Body of pancreas (tissue), 4 donors: ENCODE measurements at regions not wholly inside any gene's neighbourhood (a gene's known extent, or its start where the extent isn't known, plus 50 kb on each side); places are given as distances from the start of the nearest gene placed in this dataset.

Experiments
- ATAC-seq: fragments of 150-250 bp; one replicate; pipeline ENCODE4 v1.9.1; 2016
- DNase-seq, 4 donors: peaks; one replicate each; pipeline ENCODE4 v3.0.0-alpha.2; 2019
- H3K27ac ChIP-seq, 4 donors: fragments of 200-600 bp; sonication (generic); 1 replicate in 3 of 4; 2 replicates in 1 of 4; pipeline versions ENCODE4 v1.5.1 to v1.6.1; 2016 to 2019; ENCODE audit warnings: mild to moderate bottlenecking in 1 of 4, mixed read lengths in 1 of 4, moderate library complexity in 1 of 4
- H3K27me3 ChIP-seq, 2 donors: fragments of 200-600 bp; sonication (generic); one replicate each; pipeline ENCODE4 v1.6.0; 2016; ENCODE audit warnings: mild to moderate bottlenecking in 1 of 2
- H3K36me3 ChIP-seq, 2 donors: fragments of 200-600 bp; sonication (generic); replicated peaks in 1 of 2; 2 replicates each; pipeline ENCODE4 v1.5.1; 2016; ENCODE audit warnings: low read depth in 2 of 2; ENCODE audit not compliant: insufficient read depth in 1 of 2
- H3K4me1 ChIP-seq: fragments of 200-600 bp; sonication (generic); one replicate; pipeline ENCODE4 v1.6.0; 2016
- H3K4me3 ChIP-seq, 2 donors: fragments of 200-600 bp; sonication (generic); 1 replicate in 1 of 2; 2 replicates in 1 of 2; pipeline ENCODE4 v1.5.1; 2016 to 2019
- H3K9me3 ChIP-seq, 3 donors: fragments of 200-600 bp; sonication (generic); 1 replicate in 2 of 3; 2 replicates in 1 of 3; pipeline ENCODE4 v1.5.1; 2016
- POLR2A ChIP-seq, 3 donors: fragments of 450-650 bp; IDR thresholded peaks; one replicate each; pipeline ENCODE4 v1.6.1; 2016; ENCODE audit warnings: antibody characterized with exemption in 3 of 3, mild to moderate bottlenecking in 2 of 3
- WGBS, 2 donors: methylation state at CpG; one replicate each; pipeline ENCODE4 v1.1.5; 2017; 5-methylcytosine and 5-hydroxymethylcytosine counted together
- intact Hi-C: fragments of 100-400 bp; cut with DNase I; formaldehyde crosslinking; loops from one replicate; pipeline ENCODE4 v1.15.1; 2023
- TF ChIP-seq, protein P1 (sequence below), 7 experiments: fragments of 450-650 bp in 4 of 7; fragments of 200-600 bp in 3 of 7; sonication (generic) in 3 of 7; IDR thresholded peaks; one replicate each; pipeline ENCODE4 v1.5.1; 2016 to 2019; ENCODE audit warnings: antibody characterized with exemption in 7 of 7

GRCh38 chr13:82614086-82614485, 1268.2 kb downstream of the SLITRK1 start:
- 54 to 66% methylated on average over 2 of the region's 2 CpGs for WGBS, 2 donors
- Histone ChIP-seq H3K27ac (no peak overlapping the region), H3K4me3 (no peak overlapping the region), H3K27me3 (no peaks in the 10 kb centered on the region), H3K36me3 (no peaks in the 10 kb centered on the region), H3K9me3 (no peaks in the 10 kb centered on the region), H3K4me1 (no peaks in the 10 kb centered on the region)
- DNase-seq: no peak
- no peak for ATAC-seq
- intact Hi-C loops: no loop called here
- TF ChIP-seq, protein P1, sequence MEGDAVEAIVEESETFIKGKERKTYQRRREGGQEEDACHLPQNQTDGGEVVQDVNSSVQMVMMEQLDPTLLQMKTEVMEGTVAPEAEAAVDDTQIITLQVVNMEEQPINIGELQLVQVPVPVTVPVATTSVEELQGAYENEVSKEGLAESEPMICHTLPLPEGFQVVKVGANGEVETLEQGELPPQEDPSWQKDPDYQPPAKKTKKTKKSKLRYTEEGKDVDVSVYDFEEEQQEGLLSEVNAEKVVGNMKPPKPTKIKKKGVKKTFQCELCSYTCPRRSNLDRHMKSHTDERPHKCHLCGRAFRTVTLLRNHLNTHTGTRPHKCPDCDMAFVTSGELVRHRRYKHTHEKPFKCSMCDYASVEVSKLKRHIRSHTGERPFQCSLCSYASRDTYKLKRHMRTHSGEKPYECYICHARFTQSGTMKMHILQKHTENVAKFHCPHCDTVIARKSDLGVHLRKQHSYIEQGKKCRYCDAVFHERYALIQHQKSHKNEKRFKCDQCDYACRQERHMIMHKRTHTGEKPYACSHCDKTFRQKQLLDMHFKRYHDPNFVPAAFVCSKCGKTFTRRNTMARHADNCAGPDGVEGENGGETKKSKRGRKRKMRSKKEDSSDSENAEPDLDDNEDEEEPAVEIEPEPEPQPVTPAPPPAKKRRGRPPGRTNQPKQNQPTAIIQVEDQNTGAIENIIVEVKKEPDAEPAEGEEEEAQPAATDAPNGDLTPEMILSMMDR (IDR thresholded peaks at IDR 0.05): no peak
- TF ChIP-seq POLR2A (IDR thresholded peaks at IDR 0.05): no peak

DNA sequence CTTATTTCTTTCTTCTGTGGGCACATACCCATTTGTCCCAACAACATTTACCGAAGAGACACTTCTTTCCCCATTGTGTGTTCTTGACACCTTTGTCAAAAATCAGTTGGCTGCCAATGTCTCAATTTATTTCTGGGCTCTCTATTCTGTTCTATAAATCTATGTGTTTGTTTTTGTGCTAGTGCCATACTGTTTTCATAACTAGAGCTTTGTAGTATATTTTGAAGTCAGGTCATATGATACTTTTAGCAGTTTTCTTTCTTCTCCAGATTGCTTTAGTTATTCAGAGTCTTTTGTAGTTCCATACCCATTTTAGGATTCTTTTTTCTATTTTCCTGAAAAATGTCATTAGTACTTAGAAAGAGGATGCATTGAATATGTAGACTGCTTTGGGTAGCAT, 1276.3 kb downstream of the SLITRK1 start:
- Histone ChIP-seq H3K36me3 (no peaks in the 10 kb centered on the region), H3K27ac (no peak overlapping the region), H3K27me3 (no peaks in the 10 kb centered on the region), H3K9me3 (no peaks in the 10 kb centered on the region), H3K4me1 (no peaks in the 10 kb centered on the region), H3K4me3 (no peak overlapping the region)
- TF ChIP-seq, protein P1 (IDR thresholded peaks at IDR 0.05): no peak
- TF ChIP-seq POLR2A (IDR thresholded peaks at IDR 0.05): no peak
- DNase-seq (no peak), ATAC-seq (no peak)
- 100% methylated on average over 1 of the region's 1 CpG for WGBS, 2 donors
- intact Hi-C loops: no loop called here

- Histone ChIP-seq H3K27ac (no peak overlapping the region), H3K9me3 (peaks cover 0 to under 1% (median 0%) of the 10 kb centered on the region in 3 donors), H3K27me3 (no peaks in the 10 kb centered on the region), H3K4me1 (no peaks in the 10 kb centered on the region), H3K36me3 (no peaks in the 10 kb centered on the region), H3K4me3 (no peak overlapping the region)
- no peak for ATAC-seq
- no peak for DNase-seq
- WGBS, 2 donors: 30 to 38% methylated on average over 6 of the region's 6 CpGs
- intact Hi-C loops: no loop called here
- TF ChIP-seq POLR2A (IDR thresholded peaks at IDR 0.05): no peak
- TF ChIP-seq, protein P1 (IDR thresholded peaks at IDR 0.05): no peak
Observed at GRCh38 chr13:82597747-82598146, 1284.5 kb downstream of the SLITRK1 start.

DNA sequence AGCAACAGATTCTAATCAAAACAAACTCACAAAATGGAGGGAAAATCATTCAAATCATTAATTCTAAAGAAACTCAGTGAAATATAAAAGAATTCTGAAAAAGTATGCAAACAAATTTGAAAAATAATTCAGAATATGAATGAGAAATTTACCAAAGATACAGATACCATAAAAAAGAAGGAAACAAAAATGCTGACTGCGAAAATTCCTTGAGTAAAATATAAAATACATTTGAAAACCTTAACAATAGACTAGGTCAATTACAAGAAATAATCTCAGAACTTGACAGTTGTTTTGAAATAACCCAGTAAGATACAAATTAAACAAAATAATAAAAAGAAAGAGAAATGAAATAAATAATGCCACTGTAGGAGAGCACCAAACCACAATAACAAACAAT, 1289.0 kb downstream of the SLITRK1 start:
- no peak for ATAC-seq
- WGBS, 2 donors: 52 to 68% methylated on average over 1 of the region's 1 CpG
- Histone ChIP-seq H3K27ac (no peak overlapping the region), H3K4me3 (no peak overlapping the region), H3K9me3 (peaks cover 0 to 7% (median 0%) of the 10 kb centered on the region in 3 donors), H3K36me3 (no peaks in the 10 kb centered on the region), H3K4me1 (no peaks in the 10 kb centered on the region), H3K27me3 (no peaks in the 10 kb centered on the region)
- TF ChIP-seq, protein P1 (IDR thresholded peaks at IDR 0.05): no peak
- intact Hi-C loops: no loop called here
- no peak for DNase-seq

GRCh38 chr13:82571653-82572052, 1310.6 kb downstream of the SLITRK1 start:
- 74 to 83% methylated on average over 3 of the region's 3 CpGs for WGBS, 2 donors
- intact Hi-C loops: no loop called here
- Histone ChIP-seq H3K27ac (no peak overlapping the region), H3K27me3 (no peaks in the 10 kb centered on the region), H3K36me3 (no peaks in the 10 kb centered on the region), H3K4me1 (no peaks in the 10 kb centered on the region), H3K9me3 (no peaks in the 10 kb centered on the region), H3K4me3 (no peak overlapping the region)
- TF ChIP-seq, protein P1 (IDR thresholded peaks at IDR 0.05): no peak
- TF ChIP-seq POLR2A (IDR thresholded peaks at IDR 0.05): no peak
- DNase-seq (no peak), ATAC-seq (no peak)
